Stomach (tissue), 8 donors: ENCODE measurements at regions not wholly inside any gene's neighbourhood (a gene's known extent, or its start where the extent isn't known, plus 50 kb on each side); places are given as distances from the start of the nearest gene placed in this dataset.

ENCODE experiments used
- DNase-seq, 2 donors: peaks; one replicate each; pipeline versions ENCODE4 v3.0.0 to v3.0.0-alpha.2; 2013 to 2019
- H3K27ac ChIP-seq, 5 donors: fragments of 200-600 bp in 4 of 5; sonication (generic) in 4 of 5; one replicate each; pipeline ENCODE4 v1.5.1; 2013 to 2019; ENCODE audit warnings: mild to moderate bottlenecking in 1 of 5, moderate library complexity in 1 of 5
- H3K27me3 ChIP-seq, 3 donors: fragments of 200-600 bp; sonication (generic); one replicate each; pipeline ENCODE4 v1.5.1; 2017 to 2019; ENCODE audit warnings: mixed run types in 1 of 3
- H3K36me3 ChIP-seq, 4 donors: fragments of 200-600 bp; sonication (generic); 1 replicate in 3 of 4; 2 replicates in 1 of 4; pipeline ENCODE4 v1.5.1; 2016 to 2019
- H3K4me1 ChIP-seq, 4 donors: fragments of 200-600 bp; sonication (generic); one replicate each; pipeline ENCODE4 v1.5.1; 2016 to 2019
- H3K4me3 ChIP-seq, 4 donors: fragments of 200-600 bp; sonication (generic) in 3 of 4; one replicate each; pipeline ENCODE4 v1.5.1; 2016 to 2019; ENCODE audit warnings: mild to moderate bottlenecking in 1 of 4
- H3K9me3 ChIP-seq, 4 donors: fragments of 200-600 bp; sonication (generic); one replicate each; pipeline ENCODE4 v1.5.1; 2016 to 2019
- CTCF ChIP-seq, 7 experiments: fragments of 450-650 bp in 4 of 7; fragments of 200-600 bp in 3 of 7; sonication (generic) in 3 of 7; IDR thresholded peaks; one replicate each; pipeline ENCODE4 v1.5.1; 2016 to 2019; ENCODE audit warnings: antibody characterized with exemption in 7 of 7, control low read depth in 2 of 7, mild to moderate bottlenecking in 1 of 7
- EP300 ChIP-seq: sonication (generic); formaldehyde crosslinking; IDR thresholded peaks from one replicate; pipeline ENCODE4 v1.6.1; 2017; ENCODE audit warnings: antibody characterized with exemption
- POLR2A ChIP-seq, 4 donors: fragments of 450-650 bp; IDR thresholded peaks; one replicate each; pipeline ENCODE4 v1.6.1; 2016; ENCODE audit warnings: antibody characterized with exemption in 4 of 4, control low read depth in 2 of 4, mild to moderate bottlenecking in 1 of 4, moderate library complexity in 1 of 4
- POLR2AphosphoS5 ChIP-seq, 3 donors: sonication (generic); formaldehyde crosslinking; IDR thresholded peaks; one replicate each; pipeline ENCODE4 v1.6.1; 2016; ENCODE audit warnings: antibody characterized with exemption in 3 of 3
- WGBS, 5 donors: extraction: QIAGEN DNeasy Blood & Tissue Kit in 3 of 5; methylation state at CpG; one replicate each; pipeline versions ENCODE4 v1.1.5 to v1.1.7; 2013 to 2018; 5-methylcytosine and 5-hydroxymethylcytosine counted together
- intact Hi-C: fragments of 100-400 bp; cut with DNase I; formaldehyde crosslinking; loops from one replicate; pipeline ENCODE4 v1.15.1; 2023; ENCODE audit warnings: low total_unique reads
- donor health status: healthy with polysubstance abuse.
- donor health status: Bipolar disorder and iron deficiency.
- donor health status: healthy.

DNA sequence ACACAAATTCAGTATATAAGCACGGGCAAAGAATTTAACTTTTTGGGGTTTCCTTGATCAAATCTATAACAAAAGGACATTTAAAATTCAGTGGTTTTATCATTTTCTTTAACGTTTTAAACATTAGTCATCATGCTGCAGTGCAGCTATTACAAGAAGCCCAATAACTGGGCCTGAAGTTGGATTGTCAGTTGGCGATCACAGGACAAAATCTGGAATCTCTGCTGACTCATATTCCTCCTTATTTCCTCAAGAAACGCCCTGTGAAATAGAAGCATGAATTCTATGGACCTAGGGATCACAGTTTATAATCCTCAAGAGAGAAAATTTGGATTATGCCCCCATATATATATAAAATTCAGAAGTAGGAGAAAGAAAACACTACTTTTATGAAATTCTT is 971.6 kb upstream of the MIR17HG start:
- no peaks in the 10 kb centered on the region for H3K27me3 ChIP-seq
- no peaks in the 10 kb centered on the region for H3K4me1 ChIP-seq
- no peak overlapping the region for H3K4me3 ChIP-seq
- TF ChIP-seq POLR2AphosphoS5 (IDR thresholded peaks at IDR 0.05) (no peak), CTCF (IDR thresholded peaks at IDR 0.05) (no peak)
- no peak for DNase-seq
- H3K27ac ChIP-seq = no peak overlapping the region
- H3K36me3 ChIP-seq = no peaks in the 10 kb centered on the region
- no peaks in the 10 kb centered on the region for H3K9me3 ChIP-seq
- intact Hi-C loops = no loop called here
- 73 to 82% (median 77%) methylated on average over 4 of the region's 4 CpGs for WGBS, 5 donors

GRCh38 chr13:90382425-90382824 is 965.1 kb upstream of the MIR17HG start:
- TF ChIP-seq CTCF (IDR thresholded peaks at IDR 0.05) (no peak), POLR2A (IDR thresholded peaks at IDR 0.05) (no peak), EP300 (no peak), POLR2AphosphoS5 (IDR thresholded peaks at IDR 0.05) (no peak)
- Histone ChIP-seq H3K36me3 (no peaks in the 10 kb centered on the region), H3K27me3 (no peaks in the 10 kb centered on the region), H3K9me3 (no peaks in the 10 kb centered on the region), H3K4me1 (no peaks in the 10 kb centered on the region), H3K4me3 (no peak overlapping the region), H3K27ac (no peak overlapping the region)
- WGBS, 5 donors = 68 to 91% (median 74%) methylated on average over 1 of the region's 1 CpG
- no peak for DNase-seq
- intact Hi-C loops = no loop called here

GRCh38 chr13:90385781-90386489 is 961.6 kb upstream of the MIR17HG start:
- intact Hi-C loops = no loop called here
- no peak for DNase-seq
- WGBS, 5 donors = 81 to 91% (median 88%) methylated on average over 4 of the region's 4 CpGs
- Histone ChIP-seq H3K4me3 (no peak overlapping the region), H3K36me3 (no peaks in the 10 kb centered on the region), H3K9me3 (peaks cover 0 to 19% (median 5%) of the 10 kb centered on the region in 4 donors), H3K27me3 (no peaks in the 10 kb centered on the region), H3K4me1 (no peaks in the 10 kb centered on the region), H3K27ac (no peak overlapping the region)
- TF ChIP-seq POLR2A (IDR thresholded peaks at IDR 0.05) (no peak), CTCF (IDR thresholded peaks at IDR 0.05) (no peak), POLR2AphosphoS5 (IDR thresholded peaks at IDR 0.05) (no peak), EP300 (no peak)

- no peak for DNase-seq
- Histone ChIP-seq H3K27me3 (no peaks in the 10 kb centered on the region), H3K4me3 (no peak overlapping the region), H3K9me3 (peaks cover 0 to 23% (median 6%) of the 10 kb centered on the region in 4 donors), H3K27ac (no peak overlapping the region), H3K4me1 (no peaks in the 10 kb centered on the region), H3K36me3 (no peaks in the 10 kb centered on the region)
- no peak for TF ChIP-seq POLR2AphosphoS5 (IDR thresholded peaks at IDR 0.05)
- no peak for TF ChIP-seq POLR2A (IDR thresholded peaks at IDR 0.05)
- TF ChIP-seq EP300 = no peak
- TF ChIP-seq CTCF (IDR thresholded peaks at IDR 0.05) = no peak
- intact Hi-C loops = no loop called here
- 72 to 89% (median 77%) methylated on average over 2 of the region's 2 CpGs for WGBS, 5 donors
These were observed 958.5 kb upstream of the MIR17HG start for GRCh38 chr13:90388887-90389452.
